ENCODE measurements at regions not wholly inside any gene's neighbourhood (a gene's known extent, or its start where the extent isn't known, plus 50 kb on each side); places are given as distances from the start of the nearest gene placed in this dataset.

GRCh38 chr18:49682173-49682802 is 120.4 kb downstream of the LIPG start:
- Histone ChIP-seq H3K27me3 (ENCODE audit: insufficient read depth, poor library complexity, severe bottlenecking) (no peaks in the 10 kb centered on the region), H3K27ac (replicated peaks) (no peak overlapping the region), H3K4me3 (replicated peaks; ENCODE audit: insufficient read depth, low read length) (no peak overlapping the region)
- no peak for TF ChIP-seq GABPA (IDR thresholded peaks at IDR 0.05; ENCODE audit: low read depth)
- no peak for DNase-seq (ENCODE audit: low read depth in 1 of 2, low spot score in 1 of 2)

- H3K27me3 ChIP-seq (ENCODE audit: insufficient read depth, poor library complexity, severe bottlenecking), result peaks cover 2% of the 10 kb centered on the region
- H3K4me3 ChIP-seq (replicated peaks; ENCODE audit: insufficient read depth, low read length), result no peak overlapping the region
- no peak for DNase-seq (ENCODE audit: low read depth in 1 of 2, low spot score in 1 of 2)
- no peak overlapping the region for H3K27ac ChIP-seq (replicated peaks)
- TF ChIP-seq CTCF (IDR thresholded peaks at IDR 0.05; ENCODE audit: insufficient read depth, low read length), result no peak
- TF ChIP-seq POLR2AphosphoS5 (IDR thresholded peaks at IDR 0.05; ENCODE audit: low read depth), result no peak
- TF ChIP-seq SPI1 (IDR thresholded peaks at IDR 0.05; ENCODE audit: borderline replicate concordance, low read depth), result no peak
- TF ChIP-seq REST (IDR thresholded peaks at IDR 0.05; ENCODE audit: insufficient replicate concordance, low read depth), result no peak
- TF ChIP-seq GABPA (IDR thresholded peaks at IDR 0.05; ENCODE audit: low read depth), result no peak
Measured at GRCh38 chr18:49681387-49681786, 119.5 kb downstream of the LIPG start.

- Histone ChIP-seq H3K27me3 (ENCODE audit: insufficient read depth, poor library complexity, severe bottlenecking) (peaks cover 16% of the 10 kb centered on the region), H3K27ac (replicated peaks) (no peak overlapping the region), H3K4me3 (replicated peaks; ENCODE audit: insufficient read depth, low read length) (no peak overlapping the region)
- TF ChIP-seq POLR2AphosphoS5 (IDR thresholded peaks at IDR 0.05; ENCODE audit: low read depth), result no peak
- no peak for TF ChIP-seq CTCF (IDR thresholded peaks at IDR 0.05; ENCODE audit: insufficient read depth, low read length)
- no peak for TF ChIP-seq REST (IDR thresholded peaks at IDR 0.05; ENCODE audit: insufficient replicate concordance, low read depth)
- no peak for TF ChIP-seq GABPA (IDR thresholded peaks at IDR 0.05; ENCODE audit: low read depth)
- TF ChIP-seq SPI1 (IDR thresholded peaks at IDR 0.05; ENCODE audit: borderline replicate concordance, low read depth), result no peak
- no peak for DNase-seq (ENCODE audit: low read depth in 1 of 2, low spot score in 1 of 2)
Measured at GRCh38 chr18:49678440-49678839, 116.6 kb downstream of the LIPG start.

GRCh38 chr18:49677762-49678413 is 116.0 kb downstream of the LIPG start:
- DNase-seq (ENCODE audit: low read depth in 1 of 2, low spot score in 1 of 2), result no peak
- Histone ChIP-seq H3K27ac (replicated peaks) (no peak overlapping the region), H3K27me3 (ENCODE audit: insufficient read depth, poor library complexity, severe bottlenecking) (peaks cover 22% of the 10 kb centered on the region), H3K4me3 (replicated peaks; ENCODE audit: insufficient read depth, low read length) (no peak overlapping the region)
- TF ChIP-seq POLR2AphosphoS5 (IDR thresholded peaks at IDR 0.05; ENCODE audit: low read depth) (no peak), REST (IDR thresholded peaks at IDR 0.05; ENCODE audit: insufficient replicate concordance, low read depth) (no peak), GABPA (IDR thresholded peaks at IDR 0.05; ENCODE audit: low read depth) (no peak), CTCF (IDR thresholded peaks at IDR 0.05; ENCODE audit: insufficient read depth, low read length) (no peak), SPI1 (IDR thresholded peaks at IDR 0.05; ENCODE audit: borderline replicate concordance, low read depth) (no peak)
